ENCODE measurements at regions not wholly inside any gene's neighbourhood (a gene's known extent, or its start where the extent isn't known, plus 50 kb on each side); places are given as distances from the start of the nearest gene placed in this dataset.
"Not testable (repeated sequence)": the region's sequence is repeated elsewhere in the genome, so short reads cannot be mapped to it uniquely, and the experiment has no call there.

DNA sequence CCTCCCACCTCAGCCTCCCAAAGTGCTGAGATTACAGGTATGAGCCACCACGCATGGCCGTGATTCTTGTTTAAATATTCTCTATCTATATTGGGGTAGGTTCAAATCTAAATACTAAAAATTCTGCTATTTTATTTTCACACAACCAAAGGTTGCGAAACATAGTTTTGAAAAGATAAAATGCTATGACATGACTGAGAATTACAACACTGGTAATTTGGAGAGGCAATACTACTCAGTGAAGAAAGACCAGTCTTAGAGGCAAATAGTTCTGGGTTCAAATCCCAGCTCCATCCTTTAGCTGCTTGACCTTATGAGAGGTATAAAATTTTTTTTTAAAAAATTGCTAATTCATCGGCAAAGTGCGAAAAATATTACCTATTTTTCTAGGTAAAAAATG is 137.0 kb upstream of the PREP start:
- TF ChIP-seq, protein P1, sequence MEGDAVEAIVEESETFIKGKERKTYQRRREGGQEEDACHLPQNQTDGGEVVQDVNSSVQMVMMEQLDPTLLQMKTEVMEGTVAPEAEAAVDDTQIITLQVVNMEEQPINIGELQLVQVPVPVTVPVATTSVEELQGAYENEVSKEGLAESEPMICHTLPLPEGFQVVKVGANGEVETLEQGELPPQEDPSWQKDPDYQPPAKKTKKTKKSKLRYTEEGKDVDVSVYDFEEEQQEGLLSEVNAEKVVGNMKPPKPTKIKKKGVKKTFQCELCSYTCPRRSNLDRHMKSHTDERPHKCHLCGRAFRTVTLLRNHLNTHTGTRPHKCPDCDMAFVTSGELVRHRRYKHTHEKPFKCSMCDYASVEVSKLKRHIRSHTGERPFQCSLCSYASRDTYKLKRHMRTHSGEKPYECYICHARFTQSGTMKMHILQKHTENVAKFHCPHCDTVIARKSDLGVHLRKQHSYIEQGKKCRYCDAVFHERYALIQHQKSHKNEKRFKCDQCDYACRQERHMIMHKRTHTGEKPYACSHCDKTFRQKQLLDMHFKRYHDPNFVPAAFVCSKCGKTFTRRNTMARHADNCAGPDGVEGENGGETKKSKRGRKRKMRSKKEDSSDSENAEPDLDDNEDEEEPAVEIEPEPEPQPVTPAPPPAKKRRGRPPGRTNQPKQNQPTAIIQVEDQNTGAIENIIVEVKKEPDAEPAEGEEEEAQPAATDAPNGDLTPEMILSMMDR (conservative IDR thresholded peaks at IDR 0.05; ENCODE audit: low read depth, low read length) = no peak
- DNase-seq (ENCODE audit: low read depth) = no peak
- no peak overlapping the region for H3K4me3 ChIP-seq (ENCODE audit: low read length)

DNA sequence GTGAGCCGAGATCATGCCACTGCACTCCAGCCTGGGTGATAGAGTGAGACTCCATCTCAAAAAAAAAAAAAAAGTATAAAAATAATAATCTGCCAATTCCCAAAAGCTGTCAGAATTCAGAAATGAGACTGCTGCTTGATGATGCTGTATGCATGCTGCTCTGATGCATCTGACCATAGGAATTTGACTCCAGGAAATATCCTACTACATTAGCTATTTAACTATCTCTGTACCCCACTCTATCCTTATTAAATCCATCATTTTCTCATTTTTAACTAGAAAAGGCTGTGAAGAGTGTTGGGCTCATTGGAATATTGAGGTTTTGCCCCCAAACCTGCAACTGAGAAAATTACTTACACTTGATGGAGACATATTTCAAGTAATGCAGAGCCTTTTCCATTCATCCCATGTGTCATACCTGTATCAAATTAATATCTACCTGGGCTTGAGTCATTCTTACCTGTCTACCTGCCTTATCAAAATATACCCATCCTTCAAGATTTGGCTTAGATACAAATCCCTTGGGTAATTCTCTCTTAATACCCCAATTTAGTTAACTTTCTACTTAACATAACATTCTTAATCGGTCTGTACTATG is 135.2 kb upstream of the PREP start:
- TF ChIP-seq, protein P1 (conservative IDR thresholded peaks at IDR 0.05; ENCODE audit: low read depth, low read length) = no peak
- DNase-seq (ENCODE audit: low read depth) = no peak
- no peak overlapping the region for H3K4me3 ChIP-seq (ENCODE audit: low read length)

DNA sequence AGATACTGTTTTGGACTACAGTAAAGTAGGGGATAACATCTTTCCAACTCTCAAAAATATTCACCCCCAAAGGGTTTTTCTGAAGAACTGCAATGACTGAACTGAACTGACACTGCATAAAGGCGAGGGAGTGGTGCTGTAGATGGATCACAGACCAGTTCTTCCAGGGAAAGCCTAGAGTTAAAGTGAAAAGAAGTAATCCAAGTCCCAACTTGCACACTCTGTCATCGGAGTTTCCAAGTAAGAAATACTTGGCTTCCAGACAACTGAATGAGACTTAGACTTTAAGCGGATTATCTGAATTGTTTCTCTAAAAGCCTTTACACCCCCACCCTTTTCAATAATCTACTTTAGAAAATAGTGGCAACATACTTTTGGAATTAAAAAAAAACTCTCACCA is 134.1 kb upstream of the PREP start:
- TF ChIP-seq, protein P1 (conservative IDR thresholded peaks at IDR 0.05; ENCODE audit: low read depth, low read length) = no peak
- DNase-seq (ENCODE audit: low read depth) = peak; percentile 92
- no peak overlapping the region for H3K4me3 ChIP-seq (ENCODE audit: low read length)

DNA sequence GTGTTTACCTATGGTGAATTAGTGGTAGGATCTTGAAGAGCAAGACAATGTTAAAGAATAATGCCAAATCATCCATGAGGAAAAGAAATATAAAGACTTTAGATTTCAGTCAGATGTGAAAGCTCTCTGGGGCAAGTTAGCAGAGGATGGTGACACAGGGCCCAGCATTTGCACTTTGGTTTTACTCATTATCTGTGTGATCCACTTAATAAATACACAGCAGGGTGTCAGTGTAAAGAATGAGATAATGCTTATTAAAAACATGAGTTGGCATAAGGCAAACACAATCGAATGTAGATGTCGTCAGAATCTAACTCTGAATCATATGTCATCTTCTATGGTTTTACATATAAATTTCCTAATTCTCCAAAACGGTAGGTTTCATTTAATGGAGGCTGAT is 130.4 kb upstream of the PREP start:
- TF ChIP-seq, protein P1 (conservative IDR thresholded peaks at IDR 0.05; ENCODE audit: low read depth, low read length) = no peak
- no peak overlapping the region for H3K4me3 ChIP-seq (ENCODE audit: low read length)
- DNase-seq (ENCODE audit: low read depth) = no peak

DNA sequence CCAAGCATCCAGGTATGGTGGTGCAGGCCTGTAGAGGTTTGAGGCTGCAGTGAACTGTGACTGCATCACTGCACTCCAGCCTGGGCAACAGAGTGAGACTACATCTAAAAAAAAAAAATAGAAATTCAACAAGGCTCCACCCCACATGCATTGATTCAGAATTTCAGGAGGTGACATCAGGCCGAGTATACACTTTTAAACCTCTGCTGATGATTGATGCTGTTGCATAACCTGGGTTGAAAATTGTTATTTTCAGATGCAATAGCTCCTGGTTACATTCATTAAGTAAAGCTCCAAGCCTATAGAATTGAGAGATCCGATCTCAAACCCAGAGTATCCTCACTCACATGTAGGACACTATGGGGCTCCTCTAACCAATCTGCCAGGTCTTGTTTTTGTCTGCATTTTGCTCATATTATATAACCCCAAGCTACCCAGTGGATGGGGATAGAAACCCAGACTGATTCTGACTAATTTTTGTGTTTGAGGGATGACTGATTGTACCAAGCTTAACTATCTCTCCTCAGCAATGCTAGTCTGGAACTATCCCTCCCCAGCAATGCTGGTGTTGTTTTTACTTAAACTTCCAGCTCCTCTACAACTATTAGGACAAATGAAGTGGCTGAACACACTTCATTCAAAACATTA is 123.5 kb upstream of the PREP start:
- TF ChIP-seq, protein P1 (conservative IDR thresholded peaks at IDR 0.05; ENCODE audit: low read depth, low read length) = no peak
- H3K4me3 ChIP-seq (ENCODE audit: low read length) = no peak overlapping the region
- no peak for DNase-seq (ENCODE audit: low read depth)

DNA sequence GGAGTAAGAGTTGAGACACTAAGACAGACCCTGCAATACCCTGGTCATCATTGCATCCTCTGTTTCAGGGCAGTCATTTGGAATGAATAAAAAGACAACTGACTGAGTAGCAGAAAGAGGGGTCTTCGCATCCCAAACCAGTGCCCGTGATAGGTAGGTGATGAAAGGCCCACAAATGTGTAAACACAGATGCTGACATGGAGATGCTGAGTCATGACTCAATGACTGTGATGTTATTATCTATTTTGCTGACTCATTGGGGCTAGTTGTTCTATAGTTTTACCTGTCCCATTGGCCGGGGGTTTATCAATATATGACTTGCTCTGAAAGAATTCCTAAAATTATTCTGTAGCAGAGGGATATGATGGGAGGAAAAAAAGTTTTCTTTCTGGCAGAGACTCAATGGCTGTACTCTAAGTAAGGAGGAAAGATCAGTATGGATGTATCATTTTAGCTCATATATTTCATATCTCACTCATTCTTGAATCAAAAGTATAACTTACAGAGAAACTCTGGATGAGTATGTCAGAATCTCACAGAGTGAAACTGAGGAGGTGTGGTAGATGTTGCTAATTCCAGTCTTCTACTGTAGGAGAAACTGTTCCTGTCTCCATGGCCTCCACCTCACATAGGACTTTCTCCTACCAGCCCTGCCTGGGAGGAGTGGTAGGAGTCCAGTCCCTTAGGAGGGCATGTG is 119.9 kb upstream of the PREP start:
- TF ChIP-seq, protein P1 (conservative IDR thresholded peaks at IDR 0.05; ENCODE audit: low read depth, low read length) = no peak
- H3K4me3 ChIP-seq (ENCODE audit: low read length) = no peak overlapping the region
- DNase-seq (ENCODE audit: low read depth) = no peak

DNA sequence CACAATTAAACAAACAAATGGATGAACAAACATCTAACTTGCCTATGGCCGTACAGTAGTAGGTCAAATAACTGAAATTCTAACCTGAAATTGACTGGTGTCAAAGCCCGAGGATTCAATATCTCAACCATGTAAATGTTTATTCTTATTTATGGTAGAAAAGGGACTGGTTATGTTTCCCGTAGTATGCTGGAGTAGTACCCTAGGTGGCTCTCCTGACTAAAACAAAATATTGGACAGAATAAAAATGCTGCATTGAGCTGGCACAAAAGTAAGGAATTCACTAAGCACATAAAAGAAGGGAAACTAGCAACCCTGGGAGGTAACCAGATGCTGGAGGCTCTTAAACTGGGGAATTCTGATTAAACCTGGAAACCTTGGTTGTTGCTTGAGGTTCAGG is 117.1 kb upstream of the PREP start:
- H3K4me3 ChIP-seq (ENCODE audit: low read length) = no peak overlapping the region
- DNase-seq (ENCODE audit: low read depth) = no peak
- TF ChIP-seq, protein P1 (conservative IDR thresholded peaks at IDR 0.05; ENCODE audit: low read depth, low read length) = peak; percentile 23

DNA sequence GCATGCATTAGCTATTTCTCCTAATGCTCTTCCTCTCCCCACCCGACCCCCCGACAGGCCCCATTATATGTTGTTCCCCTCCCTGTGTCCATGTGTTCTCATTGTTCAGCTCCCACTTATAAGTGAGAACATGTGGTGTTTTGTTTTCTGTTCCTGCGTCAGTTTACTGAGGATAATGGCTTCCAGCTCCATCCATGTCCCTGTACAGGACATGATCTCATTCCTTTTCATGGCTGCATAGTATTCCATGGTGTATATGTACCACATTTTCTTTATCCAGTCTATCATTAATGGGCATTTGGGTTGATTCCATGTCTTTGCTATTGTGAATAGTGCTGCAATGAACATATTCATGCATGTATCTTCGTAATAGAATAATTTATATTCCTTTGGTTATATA is 116.1 kb upstream of the PREP start:
- H3K4me3 ChIP-seq (ENCODE audit: low read length); DNase-seq (ENCODE audit: low read depth): not testable (repeated sequence)
